DMS53 treated with DMSO at 0.1 percent for 48 hours (cell line): ENCODE measurements at regions not wholly inside any gene's neighbourhood (a gene's known extent, or its start where the extent isn't known, plus 50 kb on each side); places are given as distances from the start of the nearest gene placed in this dataset.
"Not testable (repeated sequence)": the region's sequence is repeated elsewhere in the genome, so short reads cannot be mapped to it uniquely, and the experiment has no call there.

Experiments
- DNase-seq: peaks from one replicate; lab custom pipeline; 2025; ENCODE audit not compliant: unreplicated experiment; lab: John Stamatoyannopoulos, UW

- DNase-seq, result no peak
Observed at GRCh38 chr6:134619789-134620188, 301.9 kb upstream of the SGK1 start.

GRCh38 chr6:134619077-134619476 lies 301.2 kb upstream of the SGK1 start:
- DNase-seq, result no peak

DNA sequence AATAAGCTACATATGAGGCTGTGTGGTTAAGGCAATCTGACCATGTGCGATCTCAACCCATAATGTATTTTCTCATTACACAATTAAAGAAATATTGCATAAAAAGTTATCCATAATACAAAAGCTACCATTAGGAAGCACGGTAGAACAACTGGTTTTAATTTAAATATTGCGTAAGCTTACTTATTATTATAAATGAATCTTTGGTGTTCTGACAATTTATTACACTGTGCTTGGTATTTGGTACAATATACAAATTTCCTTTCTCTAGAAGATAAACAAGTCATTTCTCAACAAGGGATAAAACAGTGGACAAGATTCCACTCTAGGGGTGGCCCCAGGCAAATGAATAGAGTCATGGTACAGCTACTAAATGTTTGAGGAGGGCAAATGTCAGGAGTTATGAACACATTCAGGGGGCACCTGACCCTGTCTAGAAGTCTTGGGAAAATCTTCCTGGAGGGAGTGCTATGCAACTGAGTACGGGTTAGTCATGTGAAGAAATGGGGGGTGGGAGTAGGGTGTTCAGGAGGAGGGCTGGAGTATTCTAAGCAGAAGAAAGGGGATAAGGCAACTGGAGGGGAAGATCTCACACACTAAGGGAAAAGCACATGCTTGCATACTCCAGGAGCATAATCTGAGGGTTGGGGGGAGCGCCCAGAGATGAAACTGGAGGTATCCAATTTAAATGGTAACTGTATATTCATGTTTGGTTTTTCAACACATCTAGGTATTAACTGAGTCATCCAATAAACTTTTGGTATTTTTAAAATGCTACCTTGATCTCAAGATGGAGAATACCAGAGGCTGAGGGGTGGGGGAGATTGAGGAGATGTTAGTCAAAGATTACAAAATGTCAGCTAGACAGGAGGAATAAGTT lies 296.9 kb upstream of the SGK1 start:
- no peak for DNase-seq

DNA sequence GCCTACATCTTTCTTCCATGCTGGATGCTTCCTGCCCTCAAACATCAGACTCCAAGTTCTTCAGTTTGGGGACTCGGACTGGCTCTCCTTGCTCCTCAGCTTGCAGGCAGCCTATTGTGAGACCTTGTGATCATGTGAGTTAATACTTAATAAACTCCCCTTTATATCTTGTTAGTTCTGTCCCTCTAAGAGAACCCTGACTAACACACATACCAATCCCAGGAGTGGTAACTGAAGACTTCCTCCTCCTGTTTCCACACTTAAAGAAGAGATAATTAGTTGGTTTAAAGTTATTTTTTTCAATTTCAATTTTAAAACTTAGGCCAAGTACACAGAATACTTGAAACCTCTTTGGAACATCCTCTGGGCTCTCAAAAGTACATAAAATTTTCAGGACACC lies 294.2 kb upstream of the SGK1 start:
- DNase-seq, result not testable (repeated sequence)

DNA sequence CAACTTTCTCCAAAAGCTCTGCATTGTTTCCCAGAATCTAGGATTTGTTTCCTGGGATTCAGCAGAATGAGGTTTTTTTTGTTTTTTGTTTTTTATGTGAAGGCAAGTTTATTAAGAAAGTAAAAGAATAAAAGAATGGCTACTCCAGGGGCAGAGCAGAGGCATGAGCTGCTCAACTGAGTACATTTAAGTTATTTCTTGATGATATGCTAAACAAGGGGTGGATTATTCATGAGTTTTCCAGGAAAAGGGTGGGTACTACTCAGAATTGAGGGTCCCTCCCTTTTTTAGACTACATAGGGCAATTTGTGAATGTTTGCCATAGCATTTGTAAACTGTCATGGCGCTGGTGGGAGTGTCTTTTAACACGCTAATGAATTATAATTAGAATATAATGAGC lies 292.5 kb upstream of the SGK1 start:
- DNase-seq, result no peak

DNA sequence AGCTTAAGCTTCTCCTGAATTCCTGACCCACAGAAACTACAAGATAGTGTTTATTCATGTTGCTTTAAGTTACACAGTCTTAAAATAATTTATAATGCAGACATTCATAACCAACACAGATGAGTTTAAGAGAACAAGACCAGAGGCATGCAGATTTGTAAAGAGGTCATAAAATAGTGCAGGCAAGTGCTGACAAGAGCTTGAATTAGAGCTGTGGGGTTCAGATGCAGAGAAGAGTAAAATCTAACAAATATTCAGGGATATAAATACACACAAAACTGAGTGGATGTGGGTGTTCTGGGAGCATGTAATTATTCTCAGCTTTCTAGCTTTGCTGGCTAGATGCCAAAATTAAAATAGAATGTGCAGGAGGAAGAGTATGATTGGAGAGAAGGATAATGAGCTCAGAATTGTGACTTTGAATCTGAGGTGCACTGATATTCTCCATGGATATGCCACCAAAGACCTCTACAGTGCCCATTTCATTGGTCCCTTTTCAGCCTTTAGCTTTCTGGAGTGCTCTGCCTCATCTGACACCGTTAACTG lies 291.9 kb upstream of the SGK1 start:
- DNase-seq, result no peak

GRCh38 chr6:134607411-134607810 lies 289.5 kb upstream of the SGK1 start:
- DNase-seq, result no peak

DNA sequence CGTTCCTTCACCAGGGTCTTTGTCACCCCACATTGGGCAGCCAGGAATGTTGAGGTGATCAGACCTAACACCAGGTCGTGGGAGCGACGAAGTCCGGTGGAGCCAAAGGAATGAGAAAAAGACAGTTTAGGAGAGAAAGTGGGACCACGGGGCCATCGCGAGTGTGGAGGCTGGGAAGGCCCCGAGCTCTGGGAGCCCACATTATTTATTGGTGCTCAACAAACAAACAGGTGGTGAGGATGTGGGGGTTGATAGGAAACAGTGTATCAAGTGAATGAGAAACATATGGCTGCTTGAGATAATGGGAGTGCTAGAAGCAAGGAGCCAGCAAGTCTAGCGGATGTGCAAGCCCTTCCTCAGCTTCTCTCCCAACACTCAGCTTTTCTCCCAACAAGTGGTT lies 287.1 kb upstream of the SGK1 start:
- DNase-seq, result no peak

DNA sequence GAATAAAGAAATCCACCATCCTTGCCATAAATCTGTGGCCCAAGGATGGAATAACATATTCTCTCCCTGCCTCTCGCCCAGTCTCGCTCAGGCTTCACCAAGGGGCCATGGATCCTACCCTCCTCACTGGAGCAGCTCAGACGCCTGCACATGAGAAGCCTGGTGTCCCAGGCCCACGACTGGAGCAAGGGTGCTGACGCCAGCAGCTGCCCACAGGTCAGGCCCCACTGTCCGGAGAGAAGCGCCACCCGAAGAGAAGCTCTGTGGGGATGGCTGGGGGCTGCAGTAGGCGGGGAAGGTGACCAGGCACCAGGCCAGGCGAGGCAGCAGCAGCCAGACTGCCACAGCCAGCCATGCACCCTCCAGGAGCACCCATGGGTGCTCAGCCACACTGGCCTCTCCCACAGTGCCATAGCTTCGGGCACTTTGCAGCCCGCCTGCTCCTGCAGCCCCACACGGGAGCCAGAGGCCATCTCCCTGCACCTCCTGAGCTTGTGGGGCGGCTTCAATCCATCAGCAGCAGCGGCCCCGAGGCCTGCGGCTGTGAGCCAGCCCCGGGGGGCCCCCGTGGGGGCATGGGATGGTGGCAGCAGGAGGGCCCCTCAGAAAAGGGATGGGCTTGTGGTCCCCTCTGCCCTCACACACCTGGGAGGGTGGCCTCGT lies 286.2 kb upstream of the SGK1 start:
- DNase-seq, result no peak

- no peak for DNase-seq
Observed at GRCh38 chr6:134603561-134603960, 285.6 kb upstream of the SGK1 start.

DNA sequence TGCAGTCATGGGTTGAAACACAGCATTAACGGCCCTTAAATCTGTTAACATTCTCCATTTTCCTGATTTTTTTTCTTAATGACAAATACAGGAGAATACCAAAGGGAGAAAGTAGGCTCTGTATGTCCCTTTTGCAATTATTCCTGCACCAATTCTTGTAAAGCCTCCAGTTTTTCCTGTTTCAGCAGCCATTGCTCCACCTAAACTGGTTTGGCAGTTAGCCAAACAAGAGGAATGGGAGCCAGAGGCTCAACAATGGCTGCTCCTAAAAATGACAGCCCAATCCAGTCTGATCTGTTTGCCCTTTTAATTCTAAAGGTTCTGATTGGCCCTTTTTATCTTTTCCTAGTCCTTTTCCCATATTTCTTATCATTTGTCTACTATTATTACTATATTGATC lies 284.2 kb upstream of the SGK1 start:
- DNase-seq, result no peak

DNA sequence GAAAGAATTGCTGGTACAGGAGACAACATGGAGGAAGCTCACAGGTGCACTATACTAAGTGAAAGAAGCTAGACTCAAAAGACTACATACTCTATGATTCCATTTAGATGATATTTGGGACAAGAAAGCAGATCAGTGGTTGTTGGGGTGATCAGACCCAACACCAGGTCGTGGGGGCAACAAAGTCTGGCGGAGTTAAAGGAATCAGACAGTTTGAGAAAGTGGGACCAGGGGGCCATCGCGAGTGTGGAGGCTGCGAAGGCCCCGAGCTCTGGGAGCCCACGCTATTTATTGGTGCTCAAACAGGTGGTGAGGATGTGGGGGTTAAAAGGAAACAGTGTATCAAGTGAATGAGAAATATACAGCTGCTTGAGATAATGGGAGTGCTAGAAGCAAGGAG lies 282.8 kb upstream of the SGK1 start:
- DNase-seq, result no peak

DNA sequence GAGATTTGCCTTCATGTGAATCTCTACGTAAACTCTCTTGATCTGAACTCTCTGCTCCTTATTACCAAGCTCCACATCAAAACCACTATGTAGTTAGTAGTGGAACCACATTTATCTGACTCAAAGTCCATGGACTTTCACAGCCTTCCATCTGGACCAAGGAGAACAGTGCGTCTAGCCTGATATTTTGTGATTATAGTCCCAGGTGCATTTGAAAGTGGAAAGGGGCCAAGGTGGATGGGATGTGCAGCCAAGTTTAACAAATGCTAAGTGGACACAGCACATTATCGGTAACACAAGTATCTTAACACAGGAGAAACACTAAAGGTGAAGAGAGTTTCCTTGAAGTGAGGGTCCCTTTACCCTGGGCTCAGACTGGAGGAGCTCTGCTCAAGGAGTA lies 281.2 kb upstream of the SGK1 start:
- DNase-seq, result no peak

DNA sequence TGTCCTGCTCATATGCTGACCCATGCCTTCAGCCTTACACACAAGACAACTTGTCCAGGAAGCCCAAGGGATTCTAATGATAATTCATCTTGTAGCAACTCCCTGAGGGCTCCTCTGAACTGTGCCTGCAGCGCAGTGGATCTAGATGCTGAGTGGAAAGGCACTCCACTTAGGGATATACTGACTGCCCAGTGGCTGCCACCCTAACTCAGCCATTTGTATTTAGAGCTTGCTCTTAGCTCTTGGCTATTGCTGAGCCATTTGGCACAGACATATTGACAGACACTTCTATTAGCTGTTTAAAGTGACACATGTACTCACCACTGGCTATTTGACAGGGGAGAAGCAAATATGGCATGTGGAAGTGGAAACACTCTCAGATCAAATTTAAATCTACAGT lies 278.3 kb upstream of the SGK1 start:
- DNase-seq, result no peak

GRCh38 chr6:134594881-134595280 lies 277.0 kb upstream of the SGK1 start:
- no peak for DNase-seq

- DNase-seq, result no peak
Observed at GRCh38 chr6:134593887-134594286, 276.0 kb upstream of the SGK1 start.

- no peak for DNase-seq
Observed at GRCh38 chr6:134593442-134593841, 275.5 kb upstream of the SGK1 start.

- no peak for DNase-seq
Observed at GRCh38 chr6:134593024-134593423, 275.1 kb upstream of the SGK1 start.

DNA sequence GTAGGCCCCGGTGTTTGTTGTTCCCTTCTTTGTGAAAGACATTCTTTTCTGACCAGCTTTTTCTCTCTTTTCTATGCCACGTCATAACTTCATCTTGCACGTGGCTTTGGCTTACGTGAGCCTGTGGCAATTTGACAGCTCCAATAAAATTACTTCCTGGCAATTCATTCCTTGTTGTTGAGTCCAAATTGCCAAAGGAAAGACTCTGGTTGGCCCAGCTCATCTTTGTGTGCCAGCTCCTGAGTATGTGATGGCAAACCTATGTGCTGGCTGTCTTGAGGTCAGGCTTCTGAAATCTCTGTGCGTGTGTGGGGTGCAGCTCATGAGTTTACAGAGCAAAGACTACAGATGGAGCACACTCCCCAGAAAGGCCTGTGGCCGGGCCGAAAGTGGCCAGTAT lies 272.5 kb upstream of the SGK1 start:
- no peak for DNase-seq

DNA sequence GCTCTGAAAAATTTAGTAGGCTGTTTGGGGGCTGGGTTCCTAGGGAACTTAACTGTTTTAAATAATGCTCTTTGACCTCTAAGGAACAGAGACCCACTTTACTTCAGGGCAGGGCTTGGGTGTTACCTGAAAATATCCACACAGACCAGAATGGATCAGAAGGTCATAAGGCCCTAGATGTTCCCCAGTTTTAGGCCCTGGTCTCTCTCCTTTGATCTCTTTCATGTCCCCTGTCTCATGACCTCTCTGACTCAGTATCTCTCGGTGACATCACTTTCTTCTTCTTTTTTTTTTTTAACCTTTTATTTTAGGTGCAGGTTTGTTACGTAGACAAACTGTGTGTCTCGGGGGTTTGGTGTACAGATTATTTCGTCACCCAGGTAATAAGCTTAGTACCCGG lies 272.1 kb upstream of the SGK1 start:
- DNase-seq, result no peak

GRCh38 chr6:134589512-134589911 lies 271.6 kb upstream of the SGK1 start:
- no peak for DNase-seq

DNA sequence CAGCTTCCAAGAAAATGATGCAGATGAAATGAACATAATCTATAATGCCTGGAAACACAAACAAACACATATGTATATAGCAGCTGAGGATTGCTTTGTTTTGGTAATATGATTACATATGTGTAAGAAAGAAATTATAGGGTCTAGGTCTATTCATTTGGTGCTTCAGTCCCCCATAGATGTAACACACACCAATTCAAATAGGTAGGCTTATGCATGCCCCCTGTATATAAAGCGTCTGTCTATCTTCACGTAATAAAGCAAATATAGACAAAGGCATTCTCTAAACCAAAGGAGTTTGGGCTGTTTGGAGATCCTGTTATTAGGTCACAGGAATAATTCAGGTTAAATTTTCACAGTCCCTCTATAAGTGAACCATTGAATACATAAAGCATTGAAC lies 270.4 kb upstream of the SGK1 start:
- no peak for DNase-seq
